GM23338 (cell line): ENCODE measurements at regions not wholly inside any gene's neighbourhood (a gene's known extent, or its start where the extent isn't known, plus 50 kb on each side); places are given as distances from the start of the nearest gene placed in this dataset.

Experiments used
- CREB1 ChIP-seq: fragments of 250-450 bp; sonication (Bioruptor Pico); IDR thresholded peaks from 2 replicates; pipeline ENCODE4 v1.5.0; 2020; ENCODE audit warnings: low read depth, mild to moderate bottlenecking, moderate library complexity
- EZH2 ChIP-seq: fragments of 200-600 bp; sonication (generic); IDR thresholded peaks from one replicate; pipeline ENCODE4 v1.8.0; 2017; ENCODE audit warnings: antibody characterized with exemption, mild to moderate bottlenecking, low read depth; ENCODE audit not compliant: unreplicated experiment
- EZH2phosphoT487 ChIP-seq: fragments of 200-600 bp; sonication (generic); IDR thresholded peaks from one replicate; pipeline ENCODE4 v1.8.1; 2018; ENCODE audit warnings: antibody characterized with exemption; ENCODE audit not compliant: unreplicated experiment
- JUNB ChIP-seq: IDR thresholded peaks from one replicate; pipeline ENCODE4 v1.6.1; 2016; ENCODE audit warnings: antibody characterized with exemption; ENCODE audit not compliant: unreplicated experiment
- NANOG ChIP-seq: IDR thresholded peaks from 2 replicates; pipeline ENCODE4 v1.6.1; 2016; ENCODE audit warnings: antibody characterized with exemption, borderline replicate concordance
- POLR2AphosphoS5 ChIP-seq: IDR thresholded peaks from 2 replicates; pipeline ENCODE4 v1.6.1; 2016; ENCODE audit warnings: antibody characterized with exemption, low read depth
- STAT1 ChIP-seq: IDR thresholded peaks from one replicate; pipeline ENCODE4 v1.6.1; 2016; ENCODE audit warnings: antibody characterized with exemption; ENCODE audit not compliant: unreplicated experiment
- ZNF114 ChIP-seq: fragments of 250-450 bp; sonication (Bioruptor Pico); IDR thresholded peaks from 2 replicates; pipeline ENCODE4 v1.5.0; 2020; ENCODE audit warnings: mild to moderate bottlenecking, moderate library complexity
- ZNF331 ChIP-seq: fragments of 250-450 bp; sonication (Bioruptor Pico); IDR thresholded peaks from 2 replicates; pipeline ENCODE4 v1.5.0; 2020; ENCODE audit warnings: low read depth, mild to moderate bottlenecking, moderate library complexity
- TF ChIP-seq, protein P1 (sequence below), 2 experiments: fragments of 200-600 bp in 1 of 2; sonication (generic) in 1 of 2; conservative IDR thresholded peaks; 2 replicates each; pipeline versions ENCODE4 v1.5.1 to v1.6.1; 2016 to 2017; ENCODE audit warnings: antibody characterized with exemption in 2 of 2, low read depth in 2 of 2, mild to moderate bottlenecking in 2 of 2, moderate library complexity in 1 of 2
- TF ChIP-seq, protein P2 (sequence below): IDR thresholded peaks from one replicate; pipeline ENCODE4 v1.6.1; 2018; ENCODE audit warnings: antibody characterized with exemption; ENCODE audit not compliant: unreplicated experiment
- TF ChIP-seq, protein P3 (sequence below): fragments of 250-450 bp; sonication (Bioruptor Pico); IDR thresholded peaks from 2 replicates; pipeline ENCODE4 v1.5.0; 2020; ENCODE audit warnings: mild to moderate bottlenecking, moderate library complexity
- TF ChIP-seq, protein P4 (sequence below): IDR thresholded peaks from 2 replicates; pipeline ENCODE4 v1.6.1; 2016; ENCODE audit warnings: antibody characterized with exemption

DNA sequence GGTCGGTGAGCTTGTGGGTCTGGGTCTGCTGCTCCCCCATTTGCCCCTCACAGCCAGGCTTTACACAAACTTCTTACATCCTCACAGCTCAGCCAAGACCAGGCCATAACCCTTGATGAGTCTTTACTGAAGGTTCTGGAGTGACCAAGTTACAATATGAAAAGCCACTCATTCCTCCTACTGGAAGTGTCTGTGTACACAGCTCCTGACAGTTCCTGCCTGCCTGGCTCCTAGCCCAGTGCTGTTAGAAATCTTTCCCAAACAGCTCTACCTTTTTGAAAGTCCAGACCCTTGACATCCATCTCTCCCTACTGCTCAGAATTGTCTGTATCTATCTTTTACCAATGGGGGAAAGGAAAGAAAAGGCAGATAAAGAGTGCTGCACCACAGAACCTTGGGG, 106.9 kb downstream of the PAX1 start:
- TF ChIP-seq, protein P1, sequence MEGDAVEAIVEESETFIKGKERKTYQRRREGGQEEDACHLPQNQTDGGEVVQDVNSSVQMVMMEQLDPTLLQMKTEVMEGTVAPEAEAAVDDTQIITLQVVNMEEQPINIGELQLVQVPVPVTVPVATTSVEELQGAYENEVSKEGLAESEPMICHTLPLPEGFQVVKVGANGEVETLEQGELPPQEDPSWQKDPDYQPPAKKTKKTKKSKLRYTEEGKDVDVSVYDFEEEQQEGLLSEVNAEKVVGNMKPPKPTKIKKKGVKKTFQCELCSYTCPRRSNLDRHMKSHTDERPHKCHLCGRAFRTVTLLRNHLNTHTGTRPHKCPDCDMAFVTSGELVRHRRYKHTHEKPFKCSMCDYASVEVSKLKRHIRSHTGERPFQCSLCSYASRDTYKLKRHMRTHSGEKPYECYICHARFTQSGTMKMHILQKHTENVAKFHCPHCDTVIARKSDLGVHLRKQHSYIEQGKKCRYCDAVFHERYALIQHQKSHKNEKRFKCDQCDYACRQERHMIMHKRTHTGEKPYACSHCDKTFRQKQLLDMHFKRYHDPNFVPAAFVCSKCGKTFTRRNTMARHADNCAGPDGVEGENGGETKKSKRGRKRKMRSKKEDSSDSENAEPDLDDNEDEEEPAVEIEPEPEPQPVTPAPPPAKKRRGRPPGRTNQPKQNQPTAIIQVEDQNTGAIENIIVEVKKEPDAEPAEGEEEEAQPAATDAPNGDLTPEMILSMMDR (conservative IDR thresholded peaks at IDR 0.05; ENCODE audit: low read depth in 2 of 2) = no peak
- TF ChIP-seq EZH2phosphoT487 (no peak), POLR2AphosphoS5 (no peak), EZH2 (no peak), NANOG (no peak), CREB1 (CRISPR knock-in tag) (no peak), STAT1 (no peak), JUNB (no peak), ZNF114 (no peak), ZNF331 (CRISPR knock-in tag) (no peak)
- TF ChIP-seq, protein P2, sequence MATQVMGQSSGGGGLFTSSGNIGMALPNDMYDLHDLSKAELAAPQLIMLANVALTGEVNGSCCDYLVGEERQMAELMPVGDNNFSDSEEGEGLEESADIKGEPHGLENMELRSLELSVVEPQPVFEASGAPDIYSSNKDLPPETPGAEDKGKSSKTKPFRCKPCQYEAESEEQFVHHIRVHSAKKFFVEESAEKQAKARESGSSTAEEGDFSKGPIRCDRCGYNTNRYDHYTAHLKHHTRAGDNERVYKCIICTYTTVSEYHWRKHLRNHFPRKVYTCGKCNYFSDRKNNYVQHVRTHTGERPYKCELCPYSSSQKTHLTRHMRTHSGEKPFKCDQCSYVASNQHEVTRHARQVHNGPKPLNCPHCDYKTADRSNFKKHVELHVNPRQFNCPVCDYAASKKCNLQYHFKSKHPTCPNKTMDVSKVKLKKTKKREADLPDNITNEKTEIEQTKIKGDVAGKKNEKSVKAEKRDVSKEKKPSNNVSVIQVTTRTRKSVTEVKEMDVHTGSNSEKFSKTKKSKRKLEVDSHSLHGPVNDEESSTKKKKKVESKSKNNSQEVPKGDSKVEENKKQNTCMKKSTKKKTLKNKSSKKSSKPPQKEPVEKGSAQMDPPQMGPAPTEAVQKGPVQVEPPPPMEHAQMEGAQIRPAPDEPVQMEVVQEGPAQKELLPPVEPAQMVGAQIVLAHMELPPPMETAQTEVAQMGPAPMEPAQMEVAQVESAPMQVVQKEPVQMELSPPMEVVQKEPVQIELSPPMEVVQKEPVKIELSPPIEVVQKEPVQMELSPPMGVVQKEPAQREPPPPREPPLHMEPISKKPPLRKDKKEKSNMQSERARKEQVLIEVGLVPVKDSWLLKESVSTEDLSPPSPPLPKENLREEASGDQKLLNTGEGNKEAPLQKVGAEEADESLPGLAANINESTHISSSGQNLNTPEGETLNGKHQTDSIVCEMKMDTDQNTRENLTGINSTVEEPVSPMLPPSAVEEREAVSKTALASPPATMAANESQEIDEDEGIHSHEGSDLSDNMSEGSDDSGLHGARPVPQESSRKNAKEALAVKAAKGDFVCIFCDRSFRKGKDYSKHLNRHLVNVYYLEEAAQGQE = no peak
- TF ChIP-seq, protein P3, sequence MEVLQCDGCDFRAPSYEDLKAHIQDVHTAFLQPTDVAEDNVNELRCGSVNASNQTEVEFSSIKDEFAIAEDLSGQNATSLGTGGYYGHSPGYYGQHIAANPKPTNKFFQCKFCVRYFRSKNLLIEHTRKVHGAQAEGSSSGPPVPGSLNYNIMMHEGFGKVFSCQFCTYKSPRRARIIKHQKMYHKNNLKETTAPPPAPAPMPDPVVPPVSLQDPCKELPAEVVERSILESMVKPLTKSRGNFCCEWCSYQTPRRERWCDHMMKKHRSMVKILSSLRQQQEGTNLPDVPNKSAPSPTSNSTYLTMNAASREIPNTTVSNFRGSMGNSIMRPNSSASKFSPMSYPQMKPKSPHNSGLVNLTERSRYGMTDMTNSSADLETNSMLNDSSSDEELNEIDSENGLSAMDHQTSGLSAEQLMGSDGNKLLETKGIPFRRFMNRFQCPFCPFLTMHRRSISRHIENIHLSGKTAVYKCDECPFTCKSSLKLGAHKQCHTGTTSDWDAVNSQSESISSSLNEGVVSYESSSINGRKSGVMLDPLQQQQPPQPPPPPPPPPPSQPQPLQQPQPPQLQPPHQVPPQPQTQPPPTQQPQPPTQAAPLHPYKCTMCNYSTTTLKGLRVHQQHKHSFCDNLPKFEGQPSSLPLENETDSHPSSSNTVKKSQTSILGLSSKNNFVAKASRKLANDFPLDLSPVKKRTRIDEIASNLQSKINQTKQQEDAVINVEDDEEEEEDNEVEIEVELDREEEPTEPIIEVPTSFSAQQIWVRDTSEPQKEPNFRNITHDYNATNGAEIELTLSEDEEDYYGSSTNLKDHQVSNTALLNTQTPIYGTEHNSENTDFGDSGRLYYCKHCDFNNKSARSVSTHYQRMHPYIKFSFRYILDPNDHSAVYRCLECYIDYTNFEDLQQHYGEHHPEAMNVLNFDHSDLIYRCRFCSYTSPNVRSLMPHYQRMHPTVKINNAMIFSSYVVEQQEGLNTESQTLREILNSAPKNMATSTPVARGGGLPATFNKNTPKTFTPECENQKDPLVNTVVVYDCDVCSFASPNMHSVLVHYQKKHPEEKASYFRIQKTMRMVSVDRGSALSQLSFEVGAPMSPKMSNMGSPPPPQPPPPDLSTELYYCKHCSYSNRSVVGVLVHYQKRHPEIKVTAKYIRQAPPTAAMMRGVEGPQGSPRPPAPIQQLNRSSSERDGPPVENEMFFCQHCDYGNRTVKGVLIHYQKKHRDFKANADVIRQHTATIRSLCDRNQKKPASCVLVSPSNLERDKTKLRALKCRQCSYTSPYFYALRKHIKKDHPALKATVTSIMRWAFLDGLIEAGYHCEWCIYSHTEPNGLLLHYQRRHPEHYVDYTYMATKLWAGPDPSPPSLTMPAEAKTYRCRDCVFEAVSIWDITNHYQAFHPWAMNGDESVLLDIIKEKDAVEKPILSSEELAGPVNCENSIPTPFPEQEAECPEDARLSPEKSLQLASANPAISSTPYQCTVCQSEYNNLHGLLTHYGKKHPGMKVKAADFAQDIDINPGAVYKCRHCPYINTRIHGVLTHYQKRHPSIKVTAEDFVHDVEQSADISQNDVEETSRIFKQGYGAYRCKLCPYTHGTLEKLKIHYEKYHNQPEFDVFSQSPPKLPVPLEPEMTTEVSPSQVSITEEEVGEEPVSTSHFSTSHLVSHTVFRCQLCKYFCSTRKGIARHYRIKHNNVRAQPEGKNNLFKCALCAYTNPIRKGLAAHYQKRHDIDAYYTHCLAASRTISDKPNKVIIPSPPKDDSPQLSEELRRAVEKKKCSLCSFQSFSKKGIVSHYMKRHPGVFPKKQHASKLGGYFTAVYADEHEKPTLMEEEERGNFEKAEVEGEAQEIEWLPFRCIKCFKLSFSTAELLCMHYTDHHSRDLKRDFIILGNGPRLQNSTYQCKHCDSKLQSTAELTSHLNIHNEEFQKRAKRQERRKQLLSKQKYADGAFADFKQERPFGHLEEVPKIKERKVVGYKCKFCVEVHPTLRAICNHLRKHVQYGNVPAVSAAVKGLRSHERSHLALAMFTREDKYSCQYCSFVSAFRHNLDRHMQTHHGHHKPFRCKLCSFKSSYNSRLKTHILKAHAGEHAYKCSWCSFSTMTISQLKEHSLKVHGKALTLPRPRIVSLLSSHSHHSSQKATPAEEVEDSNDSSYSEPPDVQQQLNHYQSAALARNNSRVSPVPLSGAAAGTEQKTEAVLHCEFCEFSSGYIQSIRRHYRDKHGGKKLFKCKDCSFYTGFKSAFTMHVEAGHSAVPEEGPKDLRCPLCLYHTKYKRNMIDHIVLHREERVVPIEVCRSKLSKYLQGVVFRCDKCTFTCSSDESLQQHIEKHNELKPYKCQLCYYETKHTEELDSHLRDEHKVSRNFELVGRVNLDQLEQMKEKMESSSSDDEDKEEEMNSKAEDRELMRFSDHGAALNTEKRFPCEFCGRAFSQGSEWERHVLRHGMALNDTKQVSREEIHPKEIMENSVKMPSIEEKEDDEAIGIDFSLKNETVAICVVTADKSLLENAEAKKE (CRISPR knock-in tag) = no peak
- TF ChIP-seq, protein P4, sequence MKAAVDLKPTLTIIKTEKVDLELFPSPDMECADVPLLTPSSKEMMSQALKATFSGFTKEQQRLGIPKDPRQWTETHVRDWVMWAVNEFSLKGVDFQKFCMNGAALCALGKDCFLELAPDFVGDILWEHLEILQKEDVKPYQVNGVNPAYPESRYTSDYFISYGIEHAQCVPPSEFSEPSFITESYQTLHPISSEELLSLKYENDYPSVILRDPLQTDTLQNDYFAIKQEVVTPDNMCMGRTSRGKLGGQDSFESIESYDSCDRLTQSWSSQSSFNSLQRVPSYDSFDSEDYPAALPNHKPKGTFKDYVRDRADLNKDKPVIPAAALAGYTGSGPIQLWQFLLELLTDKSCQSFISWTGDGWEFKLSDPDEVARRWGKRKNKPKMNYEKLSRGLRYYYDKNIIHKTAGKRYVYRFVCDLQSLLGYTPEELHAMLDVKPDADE = no peak
